DND-41 (cell line): ENCODE measurements at regions not wholly inside any gene's neighbourhood (a gene's known extent, or its start where the extent isn't known, plus 50 kb on each side); places are given as distances from the start of the nearest gene placed in this dataset.

Experiments
- ATAC-seq: fragments of 200-7000 bp; cut with Tn5 transposase; 3 replicates; pipeline ENCODE4 v1.9.1; 2021; ENCODE audit warnings: low read depth; ENCODE audit not compliant: insufficient read depth
- DNase-seq: peaks from one replicate; pipeline ENCODE4 v3.0.0-alpha.2; 2020
- H2AFZ ChIP-seq: 2 replicates; pipeline ENCODE4 v1.6.0; 2012; ENCODE audit warnings: low read depth, low read length
- H3K27ac ChIP-seq: 2 replicates; pipeline ENCODE4 v1.5.1; 2012; ENCODE audit warnings: low read length, inconsistent platforms
- H3K27me3 ChIP-seq: fragments of 200-600 bp; sonication (generic); 2 replicates; pipeline ENCODE4 v1.6.0; 2012; ENCODE audit warnings: low read length, mild to moderate bottlenecking, inconsistent platforms; ENCODE audit not compliant: insufficient read depth, poor library complexity
- H3K36me3 ChIP-seq: 2 replicates; pipeline ENCODE4 v1.5.1; 2012; ENCODE audit warnings: low read length, inconsistent platforms; ENCODE audit not compliant: insufficient read depth
- H3K4me1 ChIP-seq: 2 replicates; pipeline ENCODE4 v1.5.1; 2012; ENCODE audit warnings: mild to moderate bottlenecking, low read length; ENCODE audit not compliant: insufficient read depth
- H3K4me2 ChIP-seq: 2 replicates; pipeline ENCODE4 v1.6.0; 2012; ENCODE audit warnings: mild to moderate bottlenecking, moderate library complexity, low read length, inconsistent platforms; ENCODE audit not compliant: insufficient read depth
- H3K4me3 ChIP-seq, 2 experiments: fragments of 200-600 bp in 1 of 2; shearing (Covaris generic) in 1 of 2; 2 replicates each; pipeline ENCODE4 v1.5.1; 2012 to 2016; ENCODE audit warnings: inconsistent platforms in 2 of 2, low read length in 2 of 2, mild to moderate bottlenecking in 2 of 2, low read depth in 1 of 2, moderate library complexity in 1 of 2
- H3K79me2 ChIP-seq: 2 replicates; pipeline ENCODE4 v1.6.0; 2012; ENCODE audit warnings: low read length, inconsistent platforms; ENCODE audit not compliant: insufficient read depth
- H3K9ac ChIP-seq: 2 replicates; pipeline ENCODE4 v1.6.0; 2012; ENCODE audit warnings: low read depth, mild to moderate bottlenecking, inconsistent platforms, low read length, moderate library complexity
- H3K9me3 ChIP-seq: 2 replicates; pipeline ENCODE4 v1.5.1; 2012; ENCODE audit warnings: low read length, moderate library complexity, mild to moderate bottlenecking, inconsistent platforms; ENCODE audit not compliant: insufficient read depth, severe bottlenecking
- H4K20me1 ChIP-seq: 2 replicates; pipeline ENCODE4 v1.6.0; 2012; ENCODE audit warnings: low read length; ENCODE audit not compliant: insufficient read depth
- CTCF ChIP-seq: IDR thresholded peaks from 2 replicates; pipeline ENCODE4 v1.5.1; 2012; ENCODE audit warnings: borderline replicate concordance, low read length, moderate library complexity, mild to moderate bottlenecking; ENCODE audit not compliant: poor library complexity, severe bottlenecking; ENCODE audit errors: extremely low read depth
- EZH2 ChIP-seq: IDR thresholded peaks from 3 replicates; pipeline ENCODE4 v1.6.1; 2012; ENCODE audit warnings: borderline replicate concordance, low read depth, mild to moderate bottlenecking, moderate library complexity, low read length, inconsistent platforms; ENCODE audit not compliant: severe bottlenecking

GRCh38 chr11:134743820-134744195 is 331.8 kb upstream of the B3GAT1 start:
- Histone ChIP-seq H3K27ac (peak overlapping the region; percentile 86), H3K4me1 (peaks cover 57% of the 10 kb centered on the region), H2AFZ (peak overlapping the region; percentile 48; the same call in 1 of the 2 replicates), H3K36me3 (no peaks in the 10 kb centered on the region), H3K9ac (peak overlapping the region; percentile 39), H3K27me3 (no peaks in the 10 kb centered on the region), H3K4me3 (no peak overlapping the region), H3K9me3 (peaks cover 7% of the 10 kb centered on the region), H4K20me1 (no peaks in the 10 kb centered on the region), H3K79me2 (no peaks in the 10 kb centered on the region), H3K4me2 (no peak overlapping the region)
- ATAC-seq (no peak), DNase-seq (no peak)
- no peak for TF ChIP-seq CTCF

GRCh38 chr11:134742956-134743819 is 331.1 kb upstream of the B3GAT1 start:
- peak; percentile 50 for DNase-seq
- Histone ChIP-seq H3K4me1 (peaks cover 55% of the 10 kb centered on the region), H3K27ac (peak overlapping the region; percentile 86), H3K9me3 (peaks cover under 1% of the 10 kb centered on the region), H3K4me2 (peak overlapping the region; percentile 45), H2AFZ (peak overlapping the region; percentile 48), H3K9ac (peak overlapping the region; percentile 39), H3K27me3 (no peaks in the 10 kb centered on the region), H3K4me3 (no peak overlapping the region), H4K20me1 (no peaks in the 10 kb centered on the region), H3K36me3 (no peaks in the 10 kb centered on the region), H3K79me2 (no peaks in the 10 kb centered on the region)
- peak; percentile 25 for TF ChIP-seq CTCF
- TF ChIP-seq EZH2 = no peak
- peak; percentile 20; the same call in 2 of the 3 replicates for ATAC-seq

GRCh38 chr11:134742224-134742612 is 330.2 kb upstream of the B3GAT1 start:
- TF ChIP-seq EZH2 = no peak
- no peak for TF ChIP-seq CTCF
- peak overlapping the region; percentile 86 for H3K27ac ChIP-seq

More at GRCh38 chr11:134742224-134742612, 330.2 kb upstream of the B3GAT1 start:
- peak; percentile 95 for ATAC-seq
- Histone ChIP-seq H3K36me3 (no peaks in the 10 kb centered on the region), H4K20me1 (no peaks in the 10 kb centered on the region), H3K4me2 (peak overlapping the region; percentile 46), H3K79me2 (no peaks in the 10 kb centered on the region), H3K9me3 (no peaks in the 10 kb centered on the region), H3K4me1 (peaks cover 55% of the 10 kb centered on the region), H3K27me3 (no peaks in the 10 kb centered on the region), H3K9ac (peak overlapping the region; percentile 39), H3K4me3 (no peak overlapping the region), H2AFZ (no peak overlapping the region)
- DNase-seq = peak; percentile 88
